Ishikawa (cell line): ENCODE measurements at regions not wholly inside any gene's neighbourhood (a gene's known extent, or its start where the extent isn't known, plus 50 kb on each side); places are given as distances from the start of the nearest gene placed in this dataset.

ENCODE experiments used
- CEBPB ChIP-seq: IDR thresholded peaks from 2 replicates; pipeline ENCODE4 v1.6.1; 2012
- CREB1 ChIP-seq: IDR thresholded peaks from 2 replicates; pipeline ENCODE4 v1.6.1; 2012; ENCODE audit warnings: low read depth
- EGR1 ChIP-seq: IDR thresholded peaks from 2 replicates; pipeline ENCODE4 v1.6.1; 2012
- EP300 ChIP-seq: IDR thresholded peaks from 2 replicates; pipeline ENCODE4 v1.6.1; 2012; ENCODE audit warnings: borderline replicate concordance
- FOXM1 ChIP-seq: IDR thresholded peaks from 2 replicates; pipeline ENCODE4 v1.6.1; 2012; ENCODE audit warnings: low read depth, borderline replicate concordance
- MAX ChIP-seq: IDR thresholded peaks from 2 replicates; pipeline ENCODE4 v1.6.1; 2012
- NFIC ChIP-seq: IDR thresholded peaks from 2 replicates; pipeline ENCODE4 v1.6.1; 2012
- RAD21 ChIP-seq: IDR thresholded peaks from 2 replicates; pipeline ENCODE4 v1.6.1; 2012; ENCODE audit warnings: low read depth
- REST ChIP-seq: IDR thresholded peaks from 2 replicates; pipeline ENCODE4 v1.6.1; 2012; ENCODE audit warnings: low read depth, mild to moderate bottlenecking
- TAF1 ChIP-seq: IDR thresholded peaks from 2 replicates; pipeline ENCODE4 v1.6.1; 2012; ENCODE audit warnings: low read depth, mild to moderate bottlenecking
- TCF12 ChIP-seq: IDR thresholded peaks from 2 replicates; pipeline ENCODE4 v1.6.1; 2012; ENCODE audit warnings: low read depth
- TEAD4 ChIP-seq: IDR thresholded peaks from 2 replicates; pipeline ENCODE4 v1.6.1; 2012
- USF1 ChIP-seq: IDR thresholded peaks from 2 replicates; pipeline ENCODE4 v1.6.1; 2012
- YY1 ChIP-seq: IDR thresholded peaks from 2 replicates; pipeline ENCODE4 v1.6.1; 2012; ENCODE audit warnings: low read depth
- ZBTB7A ChIP-seq: IDR thresholded peaks from 2 replicates; pipeline ENCODE4 v1.6.1; 2012; ENCODE audit warnings: low read depth

- TF ChIP-seq TEAD4 (no peak), CEBPB (no peak), YY1 (no peak), CREB1 (no peak), EP300 (no peak), FOXM1 (no peak), TAF1 (no peak), EGR1 (no peak), USF1 (no peak), MAX (no peak), REST (no peak), NFIC (no peak), RAD21 (no peak), ZBTB7A (no peak), TCF12 (no peak)
Measured at GRCh38 chr2:2546046-2546445, 215.0 kb upstream of the MYT1L start.

- TF ChIP-seq RAD21 (peak; percentile 3; the same call in 1 of the 2 replicates), YY1 (no peak)
Measured at GRCh38 chr2:2542966-2543611, 212.0 kb upstream of the MYT1L start.

GRCh38 chr2:2542316-2542715 lies 211.2 kb upstream of the MYT1L start:
- no peak for TF ChIP-seq TAF1
- no peak for TF ChIP-seq NFIC
- no peak for TF ChIP-seq FOXM1

GRCh38 chr2:2540406-2540805 lies 209.3 kb upstream of the MYT1L start:
- no peak for TF ChIP-seq MAX
- TF ChIP-seq CREB1 = no peak
- TF ChIP-seq CEBPB = no peak
- TF ChIP-seq EP300 = no peak
- TF ChIP-seq TAF1 = no peak
- TF ChIP-seq NFIC = no peak
- TF ChIP-seq REST = no peak
- no peak for TF ChIP-seq FOXM1
- no peak for TF ChIP-seq USF1

GRCh38 chr2:2536416-2537056 lies 205.5 kb upstream of the MYT1L start:
- TF ChIP-seq EP300 = no peak
- no peak for TF ChIP-seq EGR1
- TF ChIP-seq CEBPB = no peak
- TF ChIP-seq ZBTB7A = no peak
- TF ChIP-seq FOXM1 = no peak
- no peak for TF ChIP-seq YY1
- TF ChIP-seq CREB1 = no peak
- no peak for TF ChIP-seq RAD21
- TF ChIP-seq USF1 = no peak

- TF ChIP-seq USF1 = no peak
- TF ChIP-seq FOXM1 = no peak
- TF ChIP-seq CREB1 = no peak
- no peak for TF ChIP-seq TEAD4
- TF ChIP-seq EP300 = no peak
- no peak for TF ChIP-seq YY1
- TF ChIP-seq EGR1 = no peak
- no peak for TF ChIP-seq MAX
- no peak for TF ChIP-seq CEBPB
- TF ChIP-seq REST = no peak
- TF ChIP-seq NFIC = no peak
- TF ChIP-seq TCF12 = no peak
- no peak for TF ChIP-seq TAF1
- no peak for TF ChIP-seq ZBTB7A
- no peak for TF ChIP-seq RAD21
Measured at GRCh38 chr2:2530334-2530733, 199.3 kb upstream of the MYT1L start.
